ENCODE measurements at regions not wholly inside any gene's neighbourhood (a gene's known extent, or its start where the extent isn't known, plus 50 kb on each side); places are given as distances from the start of the nearest gene placed in this dataset.

- H3K9ac ChIP-seq (ENCODE audit: low read length) = no peak overlapping the region
- H3K4me2 ChIP-seq (ENCODE audit: low read length) = no peak overlapping the region
- no peak for ATAC-seq
- H3K79me2 ChIP-seq (ENCODE audit: low read length) = no peaks in the 10 kb centered on the region
- no peak overlapping the region for H3K27ac ChIP-seq (ENCODE audit: low read length)
- POLR2A ChIA-PET (ENCODE audit: unreplicated experiment) = no interaction called here
- H3F3A ChIP-seq (ENCODE audit: low read length, unreplicated experiment) = no peaks in the 10 kb centered on the region
- H3K4me1 ChIP-seq (ENCODE audit: insufficient read depth, low read length) = no peaks in the 10 kb centered on the region
- CTCF ChIA-PET = no interaction called here
- no peaks in the 10 kb centered on the region for H3K9me3 ChIP-seq (ENCODE audit: low read length)
- H3K9me2 ChIP-seq (replicated peaks; ENCODE audit: low read length) = no peaks in the 10 kb centered on the region
- DNase-seq = no peak
- H3K27me3 ChIP-seq (ENCODE audit: low read length) = peaks cover 36% of the 10 kb centered on the region
- no peaks in the 10 kb centered on the region for H3K36me3 ChIP-seq (ENCODE audit: low read depth, low read length)
- intact Hi-C loops (cut with micrococcal nuclease) = no loop called here
- no peak overlapping the region for H3K4me3 ChIP-seq (ENCODE audit: low read length)
- TF ChIP-seq, protein P1, sequence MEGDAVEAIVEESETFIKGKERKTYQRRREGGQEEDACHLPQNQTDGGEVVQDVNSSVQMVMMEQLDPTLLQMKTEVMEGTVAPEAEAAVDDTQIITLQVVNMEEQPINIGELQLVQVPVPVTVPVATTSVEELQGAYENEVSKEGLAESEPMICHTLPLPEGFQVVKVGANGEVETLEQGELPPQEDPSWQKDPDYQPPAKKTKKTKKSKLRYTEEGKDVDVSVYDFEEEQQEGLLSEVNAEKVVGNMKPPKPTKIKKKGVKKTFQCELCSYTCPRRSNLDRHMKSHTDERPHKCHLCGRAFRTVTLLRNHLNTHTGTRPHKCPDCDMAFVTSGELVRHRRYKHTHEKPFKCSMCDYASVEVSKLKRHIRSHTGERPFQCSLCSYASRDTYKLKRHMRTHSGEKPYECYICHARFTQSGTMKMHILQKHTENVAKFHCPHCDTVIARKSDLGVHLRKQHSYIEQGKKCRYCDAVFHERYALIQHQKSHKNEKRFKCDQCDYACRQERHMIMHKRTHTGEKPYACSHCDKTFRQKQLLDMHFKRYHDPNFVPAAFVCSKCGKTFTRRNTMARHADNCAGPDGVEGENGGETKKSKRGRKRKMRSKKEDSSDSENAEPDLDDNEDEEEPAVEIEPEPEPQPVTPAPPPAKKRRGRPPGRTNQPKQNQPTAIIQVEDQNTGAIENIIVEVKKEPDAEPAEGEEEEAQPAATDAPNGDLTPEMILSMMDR (conservative IDR thresholded peaks at IDR 0.05; ENCODE audit: low read depth, low read length) = no peak
- BruUV-seq (replicated peaks) = no TSS peak
- no peak overlapping the region for H2AFZ ChIP-seq (ENCODE audit: low read length)
- H4K20me1 ChIP-seq (ENCODE audit: low read length) = no peaks in the 10 kb centered on the region
Observed at GRCh38 chr12:115849262-115849943, 428.1 kb downstream of the MED13L start.

GRCh38 chr12:115847398-115847797 lies 430.1 kb downstream of the MED13L start:
- Histone ChIP-seq H3K9me3 (ENCODE audit: low read length) (no peaks in the 10 kb centered on the region), H3K79me2 (ENCODE audit: low read length) (no peaks in the 10 kb centered on the region), H3K27me3 (ENCODE audit: low read length) (peaks cover 39% of the 10 kb centered on the region), H3K9ac (ENCODE audit: low read length) (no peak overlapping the region), H3K4me1 (ENCODE audit: insufficient read depth, low read length) (no peaks in the 10 kb centered on the region), H4K20me1 (ENCODE audit: low read length) (no peaks in the 10 kb centered on the region), H2AFZ (ENCODE audit: low read length) (no peak overlapping the region), H3K4me3 (ENCODE audit: low read length) (no peak overlapping the region), H3K27ac (ENCODE audit: low read length) (no peak overlapping the region), H3K4me2 (ENCODE audit: low read length) (no peak overlapping the region), H3F3A (ENCODE audit: low read length, unreplicated experiment) (no peaks in the 10 kb centered on the region), H3K9me2 (replicated peaks; ENCODE audit: low read length) (no peaks in the 10 kb centered on the region), H3K36me3 (ENCODE audit: low read depth, low read length) (no peaks in the 10 kb centered on the region)
- ATAC-seq (no peak), DNase-seq (no peak)
- BruUV-seq (replicated peaks) = no TSS peak
- CTCF ChIA-PET = no interaction called here
- intact Hi-C loops (cut with micrococcal nuclease) = no loop called here
- TF ChIP-seq EZH2phosphoT487 (IDR thresholded peaks at IDR 0.05; ENCODE audit: borderline replicate concordance, low read length) = no peak
- TF ChIP-seq, protein P1 (conservative IDR thresholded peaks at IDR 0.05; ENCODE audit: low read depth, low read length) = no peak
- no peak for TF ChIP-seq EZH2 (IDR thresholded peaks at IDR 0.05; ENCODE audit: low read length, unreplicated experiment)
- POLR2A ChIA-PET (ENCODE audit: unreplicated experiment) = no interaction called here

DNA sequence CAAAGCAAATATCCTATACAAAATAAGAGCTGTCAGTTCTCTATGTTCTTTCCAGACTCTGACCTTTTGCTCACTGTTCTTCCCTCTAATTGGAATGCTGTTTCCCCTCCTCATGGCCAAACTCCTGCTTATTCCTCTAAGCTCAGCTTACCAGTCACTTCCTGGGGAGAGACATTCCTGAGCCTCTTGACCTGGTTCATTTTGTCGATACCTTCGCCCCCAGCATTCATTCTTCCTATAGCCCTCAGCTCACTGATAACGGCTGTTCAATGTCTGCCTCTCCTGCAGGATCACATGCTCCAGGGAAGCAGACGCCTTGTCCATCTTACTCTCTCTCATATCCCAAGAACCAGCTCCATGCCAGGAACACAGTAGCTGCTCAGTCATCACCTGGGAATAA lies 431.0 kb downstream of the MED13L start:
- intact Hi-C loops (cut with micrococcal nuclease) = no loop called here
- Histone ChIP-seq H3K79me2 (ENCODE audit: low read length) (no peaks in the 10 kb centered on the region), H3K27me3 (ENCODE audit: low read length) (peaks cover 39% of the 10 kb centered on the region), H2AFZ (ENCODE audit: low read length) (no peak overlapping the region), H3K4me1 (ENCODE audit: insufficient read depth, low read length) (no peaks in the 10 kb centered on the region), H3K36me3 (ENCODE audit: low read depth, low read length) (no peaks in the 10 kb centered on the region), H3K27ac (ENCODE audit: low read length) (no peak overlapping the region), H3F3A (ENCODE audit: low read length, unreplicated experiment) (no peaks in the 10 kb centered on the region), H3K4me2 (ENCODE audit: low read length) (no peak overlapping the region), H4K20me1 (ENCODE audit: low read length) (no peaks in the 10 kb centered on the region), H3K9ac (ENCODE audit: low read length) (no peak overlapping the region), H3K9me3 (ENCODE audit: low read length) (no peaks in the 10 kb centered on the region), H3K9me2 (replicated peaks; ENCODE audit: low read length) (no peaks in the 10 kb centered on the region), H3K4me3 (ENCODE audit: low read length) (no peak overlapping the region)
- DNase-seq (no peak), ATAC-seq (no peak)
- TF ChIP-seq, protein P1 (conservative IDR thresholded peaks at IDR 0.05; ENCODE audit: low read depth, low read length) = no peak
- TF ChIP-seq EZH2 (IDR thresholded peaks at IDR 0.05; ENCODE audit: low read length, unreplicated experiment) = no peak
- TF ChIP-seq EZH2phosphoT487 (IDR thresholded peaks at IDR 0.05; ENCODE audit: borderline replicate concordance, low read length) = no peak
- BruUV-seq (replicated peaks) = no TSS peak
- ChIA-PET POLR2A (ENCODE audit: unreplicated experiment) (no interaction called here), CTCF (no interaction called here)
